ENCODE measurements at regions not wholly inside any gene's neighbourhood (a gene's known extent, or its start where the extent isn't known, plus 50 kb on each side); places are given as distances from the start of the nearest gene placed in this dataset.
"Not testable (repeated sequence)": the region's sequence is repeated elsewhere in the genome, so short reads cannot be mapped to it uniquely, and the experiment has no call there.

DNA sequence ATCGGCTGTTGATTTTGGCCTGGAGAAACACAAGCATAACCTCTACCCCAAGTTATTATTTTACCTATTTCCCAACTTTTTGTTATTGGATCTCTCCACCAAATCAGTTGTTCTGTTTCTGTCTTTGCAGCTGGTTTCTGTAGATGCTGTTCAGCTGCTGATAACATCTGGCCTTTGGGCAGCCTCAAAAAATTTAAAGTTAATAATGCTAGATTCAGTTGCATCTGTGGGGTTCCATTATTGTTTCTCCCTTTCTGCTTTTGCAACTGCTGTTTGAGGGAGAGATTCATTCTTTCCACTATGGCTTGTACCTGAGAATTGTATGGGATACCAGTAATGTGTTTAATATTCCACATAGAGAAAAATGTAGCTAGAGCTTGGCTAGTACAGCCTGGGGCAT is 118.7 kb upstream of the IGFBP3 start:
- H3K4me1 ChIP-seq (ENCODE audit: control insufficient read depth in 1 of 2, insufficient read depth in 2 of 2, low read length in 2 of 2); BruUV-seq (replicated peaks); H3K36me3 ChIP-seq (ENCODE audit: control insufficient read depth in 1 of 2, insufficient read depth in 2 of 2, low read length in 2 of 2); H4K20me1 ChIP-seq (ENCODE audit: insufficient read depth); H3K79me2 ChIP-seq (ENCODE audit: insufficient read depth, low read length); intact Hi-C loops (cut with micrococcal nuclease); POLR2A ChIA-PET; H3K27me3 ChIP-seq (ENCODE audit: insufficient read depth, low read length); H3K9ac ChIP-seq (ENCODE audit: low read length); H3K27ac ChIP-seq (ENCODE audit: low read depth, low read length); H3K4me3 ChIP-seq (replicated peaks in 1 of 2; ENCODE audit: low read depth in 1 of 2, low read length in 2 of 2); H3K9me2 ChIP-seq (ENCODE audit: insufficient read depth); H2AFZ ChIP-seq (ENCODE audit: low read depth, low read length, poor library complexity, severe bottlenecking); H3K9me3 ChIP-seq (ENCODE audit: control insufficient read depth in 1 of 2, insufficient read depth in 1 of 2, low read depth in 1 of 2, low read length in 2 of 2); DNase-seq (ENCODE audit: low read depth, low spot score); RAD21 ChIA-PET (ENCODE audit: low non-redundant PET in 1 of 2, low total read pairs in 2 of 2, uncharacterized antibody in 2 of 2, unreplicated experiment in 2 of 2); H3K4me2 ChIP-seq (ENCODE audit: low read length); CTCF ChIA-PET; ATAC-seq: not testable (repeated sequence)

DNA sequence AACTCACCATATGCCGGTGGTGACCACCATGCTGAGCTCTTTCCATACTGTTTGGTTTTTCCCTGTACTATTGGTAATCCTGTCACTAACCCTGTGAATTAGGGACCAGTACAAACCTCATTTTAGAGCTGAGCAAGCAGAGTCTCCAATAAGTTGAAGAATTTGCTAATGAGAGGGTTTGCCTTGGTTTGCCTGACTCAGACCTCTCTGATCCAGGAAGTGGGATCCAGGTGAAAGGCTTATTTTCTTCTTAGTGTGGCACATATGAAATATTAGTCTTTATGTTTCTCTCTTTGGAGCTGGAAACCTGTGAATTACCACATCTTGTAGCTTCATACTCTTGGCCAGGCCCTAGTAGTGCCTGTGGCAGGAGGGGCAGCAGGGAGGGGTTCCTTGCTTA is 114.1 kb upstream of the IGFBP3 start:
- intact Hi-C loops (cut with micrococcal nuclease), result no loop called here
- Histone ChIP-seq H3K4me2 (ENCODE audit: low read length) (no peak overlapping the region), H3K27me3 (ENCODE audit: insufficient read depth, low read length) (no peaks in the 10 kb centered on the region), H3K4me1 (ENCODE audit: control insufficient read depth in 1 of 2, insufficient read depth in 2 of 2, low read length in 2 of 2) (no peaks in the 10 kb centered on the region), H3K36me3 (ENCODE audit: control insufficient read depth in 1 of 2, insufficient read depth in 2 of 2, low read length in 2 of 2) (no peaks in the 10 kb centered on the region), H2AFZ (ENCODE audit: low read depth, low read length, poor library complexity, severe bottlenecking) (no peak overlapping the region), H4K20me1 (ENCODE audit: insufficient read depth) (no peaks in the 10 kb centered on the region), H3K4me3 (replicated peaks in 1 of 2; ENCODE audit: low read depth in 1 of 2, low read length in 2 of 2) (no peak overlapping the region), H3K9me3 (ENCODE audit: control insufficient read depth in 1 of 2, insufficient read depth in 1 of 2, low read depth in 1 of 2, low read length in 2 of 2) (no peaks in the 10 kb centered on the region), H3K79me2 (ENCODE audit: insufficient read depth, low read length) (no peaks in the 10 kb centered on the region), H3K27ac (ENCODE audit: low read depth, low read length) (no peak overlapping the region), H3K9ac (ENCODE audit: low read length) (no peak overlapping the region), H3K9me2 (ENCODE audit: insufficient read depth) (no peaks in the 10 kb centered on the region)
- BruUV-seq (replicated peaks), result no TSS peak
- RAD21 ChIA-PET (ENCODE audit: low non-redundant PET in 1 of 2, low total read pairs in 2 of 2, uncharacterized antibody in 2 of 2, unreplicated experiment in 2 of 2), result no interaction called here
- no peak for DNase-seq (ENCODE audit: low read depth, low spot score)
- TF ChIP-seq, protein P1, sequence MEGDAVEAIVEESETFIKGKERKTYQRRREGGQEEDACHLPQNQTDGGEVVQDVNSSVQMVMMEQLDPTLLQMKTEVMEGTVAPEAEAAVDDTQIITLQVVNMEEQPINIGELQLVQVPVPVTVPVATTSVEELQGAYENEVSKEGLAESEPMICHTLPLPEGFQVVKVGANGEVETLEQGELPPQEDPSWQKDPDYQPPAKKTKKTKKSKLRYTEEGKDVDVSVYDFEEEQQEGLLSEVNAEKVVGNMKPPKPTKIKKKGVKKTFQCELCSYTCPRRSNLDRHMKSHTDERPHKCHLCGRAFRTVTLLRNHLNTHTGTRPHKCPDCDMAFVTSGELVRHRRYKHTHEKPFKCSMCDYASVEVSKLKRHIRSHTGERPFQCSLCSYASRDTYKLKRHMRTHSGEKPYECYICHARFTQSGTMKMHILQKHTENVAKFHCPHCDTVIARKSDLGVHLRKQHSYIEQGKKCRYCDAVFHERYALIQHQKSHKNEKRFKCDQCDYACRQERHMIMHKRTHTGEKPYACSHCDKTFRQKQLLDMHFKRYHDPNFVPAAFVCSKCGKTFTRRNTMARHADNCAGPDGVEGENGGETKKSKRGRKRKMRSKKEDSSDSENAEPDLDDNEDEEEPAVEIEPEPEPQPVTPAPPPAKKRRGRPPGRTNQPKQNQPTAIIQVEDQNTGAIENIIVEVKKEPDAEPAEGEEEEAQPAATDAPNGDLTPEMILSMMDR (IDR thresholded peaks at IDR 0.05 in 2 of 3, conservative IDR thresholded peaks at IDR 0.05 in 1 of 3; ENCODE audit: borderline replicate concordance in 1 of 3, insufficient read depth in 1 of 3, low read depth in 2 of 3, low read length in 2 of 3), result no peak
- TF ChIP-seq, protein P2, sequence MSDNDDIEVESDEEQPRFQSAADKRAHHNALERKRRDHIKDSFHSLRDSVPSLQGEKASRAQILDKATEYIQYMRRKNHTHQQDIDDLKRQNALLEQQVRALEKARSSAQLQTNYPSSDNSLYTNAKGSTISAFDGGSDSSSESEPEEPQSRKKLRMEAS (IDR thresholded peaks at IDR 0.05), result no peak
- no peak for TF ChIP-seq POLR2A (IDR thresholded peaks at IDR 0.05; ENCODE audit: borderline replicate concordance, extremely low read depth, insufficient read depth, insufficient read length)
- no peak for TF ChIP-seq POLR2AphosphoS5 (IDR thresholded peaks at IDR 0.05; ENCODE audit: low read depth, low read length)
- TF ChIP-seq TCF7L2 (IDR thresholded peaks at IDR 0.05; ENCODE audit: borderline replicate concordance, extremely low read depth, insufficient read depth, insufficient read length), result no peak
- TF ChIP-seq, protein P3, sequence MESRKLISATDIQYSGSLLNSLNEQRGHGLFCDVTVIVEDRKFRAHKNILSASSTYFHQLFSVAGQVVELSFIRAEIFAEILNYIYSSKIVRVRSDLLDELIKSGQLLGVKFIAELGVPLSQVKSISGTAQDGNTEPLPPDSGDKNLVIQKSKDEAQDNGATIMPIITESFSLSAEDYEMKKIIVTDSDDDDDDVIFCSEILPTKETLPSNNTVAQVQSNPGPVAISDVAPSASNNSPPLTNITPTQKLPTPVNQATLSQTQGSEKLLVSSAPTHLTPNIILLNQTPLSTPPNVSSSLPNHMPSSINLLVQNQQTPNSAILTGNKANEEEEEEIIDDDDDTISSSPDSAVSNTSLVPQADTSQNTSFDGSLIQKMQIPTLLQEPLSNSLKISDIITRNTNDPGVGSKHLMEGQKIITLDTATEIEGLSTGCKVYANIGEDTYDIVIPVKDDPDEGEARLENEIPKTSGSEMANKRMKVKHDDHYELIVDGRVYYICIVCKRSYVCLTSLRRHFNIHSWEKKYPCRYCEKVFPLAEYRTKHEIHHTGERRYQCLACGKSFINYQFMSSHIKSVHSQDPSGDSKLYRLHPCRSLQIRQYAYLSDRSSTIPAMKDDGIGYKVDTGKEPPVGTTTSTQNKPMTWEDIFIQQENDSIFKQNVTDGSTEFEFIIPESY (IDR thresholded peaks at IDR 0.05; ENCODE audit: extremely low read depth, insufficient replicate concordance, low read length), result no peak
- POLR2A ChIA-PET, result no interaction called here
- no peak for ATAC-seq
- CTCF ChIA-PET, result no interaction called here
